T-helper 1 cell treated with Interleukin-12 subunit alpha and Interleukin-12 subunit beta and Interleukin-4 antibody, amounts not matched to agents 30 ng/mL and 1 ng/mL, for 36 hours (primary cell): ENCODE measurements at regions not wholly inside any gene's neighbourhood (a gene's known extent, or its start where the extent isn't known, plus 50 kb on each side); places are given as distances from the start of the nearest gene placed in this dataset.

Experiments used
- intact Hi-C: fragments of 100-400 bp; cut with micrococcal nuclease; formaldehyde crosslinking; loops from one replicate; pipeline ENCODE4 v1.15.1; 2024

DNA sequence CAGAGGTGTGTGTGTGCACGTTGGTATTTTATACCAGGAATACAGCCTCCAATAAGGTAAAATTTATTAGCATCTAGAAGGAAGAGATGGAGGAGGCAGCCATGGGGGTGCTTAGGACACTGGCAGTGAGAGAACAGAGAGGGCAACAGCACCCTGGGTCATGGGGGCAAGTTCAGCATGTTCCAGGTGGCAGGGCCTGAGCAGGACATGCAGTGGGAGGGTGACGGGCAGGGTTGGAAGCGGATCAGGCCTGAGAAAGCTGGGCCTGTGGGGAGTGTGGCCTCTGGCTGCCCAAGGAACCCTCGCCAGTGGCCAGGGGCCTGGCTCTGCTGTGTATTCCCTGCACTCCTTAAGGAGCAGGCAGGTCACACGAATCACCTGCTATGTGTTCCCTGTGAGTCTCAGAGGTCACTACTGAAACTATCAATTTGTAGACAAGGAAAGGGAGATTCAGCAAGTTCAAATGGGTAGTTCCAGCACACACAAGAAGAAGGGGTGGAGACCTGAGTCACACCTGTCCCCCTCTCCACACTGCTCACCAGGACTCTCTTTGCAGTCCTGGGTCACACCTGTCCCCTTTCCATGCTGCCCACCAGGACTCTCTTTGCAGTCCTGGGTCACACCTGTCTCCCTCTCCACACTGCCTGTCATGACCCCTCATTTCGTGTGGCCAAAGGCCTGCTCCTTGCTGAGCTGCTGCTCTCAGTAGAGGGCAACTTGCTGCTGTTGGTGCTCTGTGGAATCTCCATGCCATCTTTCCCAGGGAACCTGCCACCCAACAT is 463.9 kb upstream of the HS6ST1 start:
- intact Hi-C loops = no loop called here

DNA sequence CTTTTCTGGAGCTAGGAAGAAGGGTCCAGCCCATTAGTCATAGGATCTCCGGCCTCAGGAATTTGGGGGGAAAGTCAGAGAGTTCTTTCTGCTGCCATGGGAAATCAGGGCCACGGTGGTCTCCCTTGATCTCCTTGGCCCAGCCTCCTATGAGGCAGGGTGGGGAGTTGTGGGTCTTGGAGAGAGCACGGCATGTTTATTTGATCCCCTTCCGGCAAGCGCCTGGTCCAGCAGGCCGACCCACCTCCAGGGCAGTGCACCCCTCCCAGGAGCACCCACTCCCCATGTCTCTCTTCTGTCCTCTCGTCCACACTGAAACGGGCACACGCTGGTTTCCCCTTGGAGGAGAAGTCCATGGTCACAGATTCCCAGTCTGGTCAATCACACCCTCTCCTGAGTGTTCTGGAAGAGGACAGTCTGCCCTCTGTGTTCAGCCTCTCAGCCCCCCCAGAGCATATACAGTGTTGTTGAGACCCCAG is 464.6 kb upstream of the HS6ST1 start:
- intact Hi-C loops = no loop called here

DNA sequence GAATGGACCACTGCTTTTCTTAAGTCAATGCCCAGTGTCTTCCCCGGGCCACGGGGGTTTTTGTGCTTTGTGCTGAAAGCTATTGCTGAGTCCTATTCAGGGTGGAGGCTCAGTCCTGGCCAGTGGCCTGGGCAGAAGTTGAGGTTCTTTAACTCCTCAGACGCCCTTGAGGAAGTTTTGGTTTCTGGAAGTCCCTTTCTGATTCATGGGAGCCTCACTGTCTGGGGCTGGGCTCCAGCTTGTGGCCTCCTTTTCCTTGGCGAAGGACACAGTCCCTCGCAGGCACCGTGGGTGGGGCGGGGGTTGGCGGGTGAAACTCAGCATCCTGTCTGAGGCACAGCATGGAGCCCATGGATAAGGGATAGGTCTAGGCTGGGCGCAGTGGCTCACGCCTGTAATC is 465.2 kb upstream of the HS6ST1 start:
- intact Hi-C loops = no loop called here

DNA sequence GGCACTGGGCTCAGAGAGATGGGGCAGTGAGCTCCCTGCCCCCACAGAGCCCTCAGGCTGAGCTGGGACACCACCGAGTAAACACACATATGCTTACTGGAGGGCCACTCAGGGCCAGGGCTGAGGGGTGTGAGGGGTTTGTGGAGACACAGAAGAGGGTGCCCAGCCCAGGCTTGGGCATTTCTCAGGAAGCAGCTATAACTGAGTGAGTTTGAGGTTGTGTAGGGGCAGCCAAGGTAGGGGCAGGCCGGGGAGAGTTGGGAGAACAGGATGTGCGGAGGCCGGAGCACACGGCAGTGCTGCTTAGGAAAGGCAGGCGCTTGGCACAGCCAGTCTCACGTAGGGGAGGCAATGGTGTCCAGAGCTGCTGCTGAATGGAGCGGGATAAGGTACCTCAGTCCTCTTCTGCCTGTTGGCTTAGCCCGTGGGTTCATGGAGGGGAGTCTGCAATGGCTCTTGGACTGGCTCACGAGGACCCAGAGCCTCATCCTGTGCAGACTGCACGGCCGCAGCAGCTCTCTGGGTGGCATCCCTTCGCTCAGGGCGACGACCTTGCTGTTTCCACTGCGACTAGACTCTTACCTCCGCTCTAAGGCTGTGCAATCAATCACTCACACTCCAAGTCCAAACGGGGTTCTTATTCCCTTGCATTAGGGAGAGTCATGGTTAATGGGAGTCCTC is 466.1 kb upstream of the HS6ST1 start:
- intact Hi-C loops = no loop called here

DNA sequence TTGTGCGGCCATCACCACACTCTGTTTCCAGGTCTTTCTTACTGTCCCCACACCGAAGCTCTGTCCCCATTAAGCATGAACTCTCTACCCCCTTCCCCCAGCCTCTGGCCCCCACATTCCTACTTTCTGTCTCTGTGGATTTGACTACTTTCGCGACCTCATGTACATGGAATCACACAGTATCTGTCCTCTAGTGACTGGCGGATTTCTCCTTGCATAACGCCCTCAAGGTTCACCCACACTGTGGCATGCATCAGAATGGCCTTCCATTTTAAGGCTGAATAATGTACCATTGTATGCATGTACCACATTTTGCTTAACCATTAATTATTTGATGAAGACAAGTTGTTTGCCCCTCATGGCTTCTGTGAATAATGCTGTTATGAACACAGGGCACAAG is 467.6 kb upstream of the HS6ST1 start:
- intact Hi-C loops = no loop called here

DNA sequence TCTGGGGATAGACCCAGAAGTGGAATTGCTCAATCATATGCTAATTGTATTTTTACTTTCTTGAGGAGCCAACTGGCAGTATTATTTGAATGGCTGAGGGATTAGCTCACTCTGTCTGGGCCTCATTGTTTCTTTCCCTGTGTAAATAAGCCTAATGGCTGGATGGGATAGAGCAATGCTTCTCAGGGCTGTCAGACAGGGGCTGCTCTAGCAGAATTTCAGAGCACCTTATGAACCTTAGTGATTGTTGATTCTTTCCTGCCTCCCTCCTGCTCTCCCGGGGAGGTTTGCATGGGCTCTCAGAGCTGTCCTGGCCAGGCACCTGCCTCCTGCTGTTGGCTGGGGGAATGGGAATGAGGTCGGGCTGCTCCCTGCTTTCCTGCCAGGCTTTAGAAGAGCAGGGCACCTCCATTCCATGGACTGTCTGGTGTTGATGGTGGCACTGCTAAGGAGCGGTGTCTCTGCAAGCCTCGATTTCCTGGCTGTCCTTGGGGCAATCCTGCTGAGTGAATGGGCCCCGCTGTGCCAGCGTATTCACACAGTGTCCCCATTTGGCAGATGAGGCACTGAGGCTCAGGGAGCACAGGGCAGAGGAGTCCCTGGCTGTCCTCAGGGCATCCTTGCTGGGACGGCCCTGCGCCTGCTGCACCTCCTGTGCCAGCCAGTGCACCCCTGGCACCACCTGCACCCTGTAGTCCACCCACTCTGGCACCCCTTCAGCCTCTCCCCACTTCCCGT is 468.2 kb upstream of the HS6ST1 start:
- intact Hi-C loops = no loop called here

DNA sequence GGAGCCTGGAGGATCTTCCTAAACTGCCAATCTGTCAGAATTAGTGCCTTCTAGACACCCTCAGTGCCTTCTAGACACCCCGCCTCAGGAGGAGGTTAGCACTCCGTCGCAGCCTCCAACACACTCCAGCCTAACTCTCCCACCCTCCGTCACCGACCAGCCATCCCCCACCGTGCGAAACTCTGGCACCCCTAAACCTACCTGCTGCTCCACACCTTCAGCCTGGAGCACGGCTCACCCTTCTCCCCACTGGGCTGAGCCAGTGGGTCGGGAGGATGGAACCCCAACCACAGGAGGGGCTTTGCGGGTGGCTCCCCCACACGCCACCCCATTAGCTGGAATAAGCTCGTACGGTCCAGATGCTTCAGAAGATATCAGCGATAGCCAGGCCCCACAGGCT is 468.9 kb upstream of the HS6ST1 start:
- intact Hi-C loops = no loop called here

DNA sequence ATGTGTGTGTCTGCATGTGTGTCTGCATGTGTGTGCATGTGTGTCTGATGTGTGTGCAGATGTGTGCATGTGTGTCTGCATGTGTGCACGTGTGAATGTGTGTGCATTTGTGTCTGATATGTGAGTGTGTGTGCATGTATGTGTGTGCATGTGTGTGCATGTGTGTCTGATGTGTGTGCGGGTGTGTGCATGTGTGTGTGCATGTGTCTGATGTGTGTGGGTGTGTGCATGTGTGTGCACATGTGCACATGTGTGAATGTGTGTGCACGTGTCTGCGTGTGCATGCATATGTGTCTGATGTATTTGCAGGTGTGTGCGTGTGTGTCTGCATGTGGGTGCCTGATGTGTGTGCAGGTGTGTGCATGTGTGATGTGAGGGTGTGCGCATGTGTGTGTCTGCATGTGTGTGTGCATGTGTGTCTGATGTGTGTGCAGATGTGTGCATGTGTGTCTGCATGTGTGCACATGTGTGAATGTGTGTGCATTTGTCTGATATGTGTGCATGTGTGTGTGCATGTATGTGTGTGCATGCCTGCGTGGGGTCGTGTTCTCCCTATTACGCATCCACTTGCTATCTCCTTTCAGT is 470.1 kb upstream of the HS6ST1 start:
- intact Hi-C loops = no loop called here

DNA sequence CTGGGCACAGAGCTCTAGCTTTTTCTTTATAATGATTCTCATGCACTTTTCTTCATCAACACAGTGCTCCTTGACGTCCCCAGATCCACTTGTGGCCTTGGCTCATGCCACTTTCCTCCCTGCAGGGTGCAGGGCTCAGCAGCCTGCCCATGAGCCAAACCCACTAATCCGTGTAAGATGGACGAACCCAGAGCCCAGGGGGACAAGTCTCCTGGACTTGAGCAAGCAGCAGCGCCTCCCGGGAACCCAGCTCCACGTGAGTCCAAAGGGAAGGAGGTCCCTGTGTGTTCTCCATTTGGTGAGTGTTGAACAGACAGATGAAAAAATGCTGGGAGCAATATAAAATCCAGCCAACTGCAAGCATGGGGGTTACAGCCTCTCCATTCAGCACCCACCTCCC is 470.6 kb upstream of the HS6ST1 start:
- intact Hi-C loops = no loop called here

DNA sequence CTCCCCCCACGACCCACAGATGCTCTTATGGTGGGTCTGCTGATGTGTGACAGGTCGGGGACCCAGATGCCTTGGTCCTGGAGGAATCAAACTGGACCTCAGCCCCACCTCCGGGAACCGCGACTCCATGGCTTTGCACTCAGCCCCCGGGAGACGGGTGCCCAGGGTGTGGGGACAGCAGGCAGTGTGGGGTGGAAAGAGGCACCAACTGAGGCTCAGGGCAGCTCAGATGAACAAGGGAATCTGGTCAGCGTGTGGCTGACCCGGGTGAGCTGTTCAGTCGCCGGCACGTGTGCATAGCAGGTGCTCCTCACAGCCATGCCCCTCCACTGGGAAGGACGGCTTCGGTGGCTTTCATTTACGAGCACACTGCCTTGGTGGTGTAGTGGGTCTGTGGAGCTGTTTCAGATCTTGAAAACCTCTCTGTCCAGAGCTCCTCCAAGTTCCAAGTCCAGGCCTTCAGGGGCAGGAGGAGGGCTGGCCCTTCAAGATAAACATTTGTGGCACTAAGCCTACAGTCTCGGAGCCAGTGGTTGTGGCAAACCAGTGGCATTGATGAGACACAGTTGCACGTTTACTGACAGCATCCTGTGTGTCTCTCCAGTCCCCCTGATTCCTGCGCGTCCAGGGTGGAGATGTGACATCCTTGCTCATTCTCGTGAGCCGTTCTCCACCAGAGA is 471.2 kb upstream of the HS6ST1 start:
- intact Hi-C loops = no loop called here

DNA sequence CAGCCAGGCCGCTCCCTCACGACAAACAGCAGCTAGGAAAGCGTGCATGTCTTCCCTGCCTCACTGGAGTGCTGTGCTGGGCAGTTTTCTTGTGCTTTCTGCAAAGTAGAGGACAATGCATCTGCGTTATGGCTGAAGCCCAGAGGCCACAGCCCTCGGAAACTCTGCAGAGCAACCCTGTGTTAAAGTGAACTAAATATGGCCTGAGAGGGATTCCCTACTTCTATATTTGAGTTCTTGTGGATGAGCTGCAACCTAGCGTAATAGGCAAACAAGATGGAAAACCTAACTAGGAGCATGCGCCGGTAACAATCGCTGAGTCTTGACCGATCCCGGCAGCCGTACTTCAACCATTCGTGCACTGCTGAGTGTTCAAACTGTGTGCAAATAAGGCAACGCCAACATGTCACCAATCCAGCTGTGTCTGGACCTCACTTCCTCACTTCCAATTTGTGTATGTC is 471.9 kb upstream of the HS6ST1 start:
- intact Hi-C loops = no loop called here

DNA sequence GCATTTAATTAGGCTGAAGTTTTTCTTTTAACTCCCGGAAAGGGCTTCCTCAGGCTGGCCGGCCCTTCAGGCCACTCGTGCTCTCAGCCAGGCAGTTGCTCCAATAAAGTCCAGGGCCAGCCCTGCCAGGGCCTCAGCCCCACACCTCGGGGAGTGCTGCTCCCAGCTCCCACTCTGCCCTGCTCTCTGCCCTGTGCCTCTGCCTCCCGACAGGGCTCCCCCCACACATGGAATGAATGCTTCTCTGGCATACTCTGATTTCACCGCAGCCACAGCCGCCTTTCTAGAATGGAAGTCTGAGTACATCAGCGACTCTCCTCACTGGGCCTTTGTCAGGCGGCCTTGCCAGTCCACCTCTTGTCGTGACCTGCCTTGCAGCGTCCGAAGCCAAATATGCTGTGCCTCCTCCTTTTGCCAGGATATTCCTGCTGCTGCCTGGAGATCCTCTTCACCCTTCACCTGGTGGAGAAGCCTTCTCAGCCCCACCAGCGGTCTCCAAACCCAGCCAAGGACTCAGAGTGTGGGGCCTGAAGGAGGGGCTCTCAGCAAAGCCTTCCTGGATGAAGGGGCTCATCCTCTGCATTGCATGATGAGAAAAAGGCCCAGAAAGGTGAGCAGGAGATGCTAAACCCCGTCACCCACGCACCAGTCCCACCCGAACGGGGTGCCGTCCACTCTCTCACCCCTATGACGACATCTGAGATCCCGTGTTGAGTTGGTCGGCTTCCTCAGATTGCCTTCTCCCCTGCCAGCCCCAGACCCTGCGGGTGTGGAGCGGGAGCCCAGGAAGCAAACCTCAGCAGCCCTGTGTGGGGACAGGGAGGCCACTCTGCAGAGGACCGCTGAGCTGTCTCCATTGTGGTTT is 472.7 kb upstream of the HS6ST1 start:
- intact Hi-C loops = no loop called here

DNA sequence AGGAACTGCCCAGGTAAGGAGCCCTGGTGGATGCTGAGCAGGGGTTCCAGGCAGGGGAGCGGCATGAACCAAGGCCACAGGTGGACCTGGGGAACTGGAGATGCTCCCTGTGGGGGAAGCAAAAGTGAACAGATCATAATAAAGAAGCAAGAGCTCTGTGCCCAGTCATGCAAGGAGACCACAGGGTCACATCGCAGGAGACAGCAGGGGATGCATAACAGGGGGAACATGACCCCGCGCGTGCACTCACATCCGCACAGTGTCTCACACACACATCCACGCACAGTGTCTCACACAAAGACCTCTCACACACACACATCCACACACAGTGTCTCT is 473.3 kb upstream of the HS6ST1 start:
- intact Hi-C loops = no loop called here

DNA sequence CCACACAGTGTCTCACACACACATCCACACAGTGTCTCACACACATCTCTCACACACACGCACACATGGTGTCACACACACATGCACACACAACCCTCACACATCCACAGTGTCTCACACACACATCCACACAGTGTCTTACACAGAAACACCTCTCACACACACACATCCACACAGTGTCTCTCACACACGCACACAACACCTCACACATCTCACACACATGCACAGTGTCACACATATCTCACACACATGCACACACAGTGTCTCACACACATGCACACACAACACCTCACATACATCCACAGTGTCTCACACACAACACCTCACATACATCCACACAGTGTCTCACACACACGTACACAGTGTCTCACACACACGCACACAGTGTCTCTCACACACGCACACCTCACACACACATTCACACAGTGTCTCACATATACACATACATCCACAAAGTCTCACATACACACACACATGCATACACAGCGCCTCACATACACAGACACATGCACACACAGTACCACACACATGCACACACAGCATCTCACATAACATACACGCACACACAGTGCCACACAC is 473.9 kb upstream of the HS6ST1 start:
- intact Hi-C loops = no loop called here

DNA sequence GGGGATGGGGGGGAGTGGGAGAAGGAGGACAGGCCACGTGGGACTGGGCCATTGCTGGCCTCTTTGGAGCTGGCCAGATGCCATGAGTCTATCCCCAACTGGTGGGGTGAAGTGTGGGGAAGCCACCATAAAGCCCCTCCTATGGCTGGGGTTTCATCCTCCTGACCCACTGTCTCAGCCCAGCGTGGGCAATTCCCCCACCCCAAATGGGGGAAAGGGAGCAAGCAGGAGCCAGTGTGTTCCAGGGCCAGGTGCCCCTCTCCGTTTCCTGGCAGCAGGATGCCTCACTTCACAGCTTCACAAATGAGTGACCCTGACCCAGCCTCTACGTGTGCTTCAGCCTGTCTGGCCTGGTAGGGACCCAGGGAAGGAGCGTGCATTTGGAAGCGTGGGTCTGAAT is 474.7 kb upstream of the HS6ST1 start:
- intact Hi-C loops = no loop called here

DNA sequence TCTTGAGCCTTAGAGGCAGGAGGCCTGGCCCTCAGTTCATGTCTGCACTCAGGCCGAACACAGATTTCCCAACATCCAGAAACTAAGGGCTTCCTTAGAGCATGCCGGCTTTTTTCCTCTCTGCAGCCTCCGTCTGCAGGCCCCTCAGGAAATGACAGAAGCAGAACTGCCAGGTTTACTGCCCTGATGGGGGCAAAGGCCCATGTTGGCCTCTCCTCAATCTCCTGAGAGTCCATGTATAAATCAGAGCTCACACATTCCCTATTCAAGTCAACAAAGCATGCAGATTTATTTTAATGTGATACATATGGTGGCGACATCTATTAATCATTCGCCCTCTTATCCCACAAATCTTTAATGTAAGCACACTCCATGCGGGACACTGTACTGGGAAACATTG is 475.6 kb upstream of the HS6ST1 start:
- intact Hi-C loops = no loop called here

DNA sequence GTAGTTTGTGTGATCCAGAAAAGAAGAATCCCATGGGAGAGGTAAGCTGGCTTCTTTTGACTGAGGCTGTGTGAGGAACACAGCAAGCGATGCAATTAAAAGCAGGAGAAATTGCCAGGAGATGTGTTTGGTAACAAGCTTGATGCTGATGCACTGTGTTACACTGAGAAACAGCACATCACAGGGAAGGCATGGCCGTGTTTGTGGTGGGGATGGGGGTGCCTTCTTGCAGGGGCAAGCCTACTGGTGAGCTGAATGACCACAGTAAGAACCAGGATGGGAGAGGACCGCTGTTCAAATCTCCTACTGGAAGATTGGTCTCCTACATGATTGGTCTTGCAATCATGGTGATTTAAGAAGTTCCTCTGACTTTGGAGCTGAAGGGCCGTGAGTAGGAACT is 477.7 kb upstream of the HS6ST1 start:
- intact Hi-C loops = no loop called here

DNA sequence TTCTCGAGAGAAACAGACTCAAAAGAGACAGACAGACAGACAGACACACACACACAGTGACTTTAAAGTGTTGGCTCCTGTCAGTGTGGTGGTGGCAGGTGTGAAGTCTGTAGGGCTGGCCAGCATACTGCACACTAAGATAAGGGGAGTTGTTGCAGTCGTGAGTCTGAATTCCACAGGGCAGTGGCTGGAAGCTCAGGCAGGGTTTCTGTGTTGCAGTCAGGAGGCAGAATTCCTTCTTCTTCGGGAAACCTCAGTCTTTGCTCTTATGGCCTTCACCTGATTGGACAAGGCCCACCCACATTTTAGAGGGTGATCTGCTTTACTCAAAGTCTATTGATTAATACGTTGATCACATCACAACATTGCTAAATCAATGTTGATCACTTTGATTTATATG is 478.4 kb upstream of the HS6ST1 start:
- intact Hi-C loops = no loop called here

DNA sequence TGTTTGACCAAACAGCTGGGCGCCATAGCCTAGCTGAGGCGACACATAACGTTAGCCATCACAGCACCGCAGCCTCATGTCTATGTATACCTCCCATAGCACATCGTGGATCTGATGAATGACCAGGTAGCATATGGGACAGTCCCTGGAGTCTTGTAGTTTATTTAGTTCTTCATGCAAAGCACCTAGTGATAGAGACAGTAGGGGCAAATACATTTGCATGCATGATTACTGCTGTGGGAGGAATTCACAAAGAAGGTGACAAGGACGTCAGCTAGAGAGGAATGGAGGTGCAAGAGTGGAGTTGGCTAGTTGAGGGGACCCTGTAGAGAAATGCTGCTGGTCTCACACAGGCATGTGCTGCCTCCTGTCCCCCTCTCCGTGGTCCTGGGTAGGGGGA is 478.9 kb upstream of the HS6ST1 start:
- intact Hi-C loops = no loop called here

DNA sequence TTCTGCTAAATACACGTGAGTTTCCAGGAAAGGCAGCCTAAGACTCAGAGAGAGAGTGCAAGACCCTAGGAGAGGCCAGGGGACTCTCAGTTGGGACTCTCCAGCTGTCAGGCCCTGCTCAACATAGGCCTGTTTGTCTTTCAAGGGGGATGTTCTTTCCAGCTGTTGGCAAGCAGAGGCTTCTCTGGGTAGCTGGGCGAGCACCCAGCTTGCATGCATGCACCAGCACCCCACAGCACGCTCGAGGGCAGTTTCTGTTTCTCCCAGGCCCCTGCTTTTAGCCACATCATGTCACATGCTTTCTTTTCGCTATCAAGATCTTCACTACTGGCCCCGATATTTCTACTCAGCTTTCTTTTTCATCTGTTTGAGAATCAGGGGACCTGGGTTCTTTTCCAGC is 479.3 kb upstream of the HS6ST1 start:
- intact Hi-C loops = no loop called here
